HepG2 (cell line): ENCODE measurements at regions not wholly inside any gene's neighbourhood (a gene's known extent, or its start where the extent isn't known, plus 50 kb on each side); places are given as distances from the start of the nearest gene placed in this dataset.

ENCODE experiments used
- ATAC-seq: fragments of 200-7000 bp; cut with Tn5 transposase; 3 replicates; pipeline ENCODE4 v1.9.1; 2020; ENCODE audit warnings: mild to moderate bottlenecking, moderate library complexity
- BruUV-seq: library from RNA; stranded (reverse); fragments of 400-500 nt; replicated peaks from 2 replicates; lab custom pipeline; 2021; lab: Mats Ljungman, UMichigan
- CTCF ChIA-PET: fragments of 300-600 bp; formaldehyde crosslinking; extraction: SDS; loops from one replicate; lab custom pipeline; 2021; ENCODE audit warnings: low total read pairs, inconsistent platforms, low intra/inter-chr PET ratio; lab: Yijun Ruan, JAX
- POLR2A ChIA-PET: fragments of 350-600 bp; sonication (Branson Sonifier 250); formaldehyde crosslinking; loops from one replicate; lab custom pipeline; 2020; ENCODE audit warnings: antibody characterized with exemption, inconsistent platforms; lab: Yijun Ruan, JAX
- DNase-seq: peaks from one replicate; pipeline ENCODE4 v3.0.0-alpha.2; 2015; ENCODE audit warnings: low spot score
- FAIRE-seq: peaks from 3 replicates; lab custom pipeline; 2011; peaks lifted over from hg19 to GRCh38; lab: Jason Lieb, UNC
- H2AFZ ChIP-seq: one replicate; pipeline ENCODE4 v1.6.1; 2011; ENCODE audit warnings: low read length, inconsistent platforms
- H3K27ac ChIP-seq: fragments of 300-600 bp; 3 replicates; pipeline ENCODE4 v1.8.0; 2011; ENCODE audit warnings: mixed run types, mild to moderate bottlenecking, mixed read lengths, low read length, inconsistent platforms; ENCODE audit not compliant: insufficient read depth; ENCODE audit errors: extremely low read length
- H3K27me3 ChIP-seq, 2 experiments: fragments of 200-600 bp in 1 of 2; 2 replicates in 1 of 2; 3 replicates in 1 of 2; pipeline versions ENCODE4 v1.6.0 to v1.8.0; 2011; ENCODE audit warnings: low read length in 2 of 2, mild to moderate bottlenecking in 2 of 2, moderate library complexity in 2 of 2, inconsistent platforms in 1 of 2; ENCODE audit not compliant: insufficient read depth in 2 of 2, control insufficient read depth in 1 of 2
- H3K36me3 ChIP-seq, 2 experiments: fragments of 200-600 bp in 1 of 2; replicated peaks in 1 of 2; 2 replicates in 1 of 2; 3 replicates in 1 of 2; pipeline versions ENCODE4 v1.5.1 to v1.8.0; 2011; ENCODE audit warnings: low read length in 2 of 2, inconsistent platforms in 1 of 2; ENCODE audit not compliant: insufficient read depth in 2 of 2, control insufficient read depth in 1 of 2
- H3K4me1 ChIP-seq: 2 replicates; pipeline ENCODE4 v1.5.1; 2012; ENCODE audit warnings: low read length, inconsistent platforms; ENCODE audit not compliant: insufficient read depth
- H3K4me2 ChIP-seq: 2 replicates; pipeline ENCODE4 v1.6.0; 2011; ENCODE audit warnings: low read depth, low read length, inconsistent platforms
- H3K4me3 ChIP-seq, 3 experiments: fragments of 200-600 bp in 1 of 3; sonication (generic), shearing (Covaris generic) in 1 of 3; replicated peaks in 1 of 3; 2 replicates each; pipeline ENCODE4 v1.5.1; 2011 to 2016; ENCODE audit warnings: low read length in 3 of 3, inconsistent platforms in 2 of 3, low read depth in 2 of 3, mild to moderate bottlenecking in 2 of 3, control low read depth in 1 of 3, mixed read lengths in 1 of 3; ENCODE audit not compliant: insufficient read depth in 1 of 3
- H3K79me2 ChIP-seq: one replicate; pipeline ENCODE4 v1.6.1; 2011; ENCODE audit warnings: low read length, inconsistent platforms; ENCODE audit not compliant: insufficient read depth
- H3K9ac ChIP-seq: 2 replicates; pipeline ENCODE4 v1.6.0; 2011; ENCODE audit warnings: mild to moderate bottlenecking, low read depth, low read length, inconsistent platforms; ENCODE audit not compliant: insufficient read depth
- H3K9me3 ChIP-seq: 2 replicates; pipeline ENCODE4 v1.5.1; 2012; ENCODE audit warnings: mild to moderate bottlenecking, low read length
- H4K20me1 ChIP-seq: 2 replicates; pipeline ENCODE4 v1.6.0; 2011; ENCODE audit warnings: inconsistent platforms, mild to moderate bottlenecking, low read length, moderate library complexity; ENCODE audit not compliant: insufficient read depth
- MAFF ChIP-seq: IDR thresholded peaks from 2 replicates; pipeline ENCODE4 v1.6.1; 2011; ENCODE audit warnings: low read depth, low read length, improper control_type of control experiment
- MAFK ChIP-seq, 2 experiments: IDR thresholded peaks in 1 of 2; conservative IDR thresholded peaks in 1 of 2; 2 replicates each; pipeline ENCODE4 v1.6.1; 2011; ENCODE audit warnings: improper control_type of control experiment in 2 of 2, low read length in 2 of 2
- MEF2D ChIP-seq: sonication (generic); formaldehyde crosslinking; IDR thresholded peaks from 2 replicates; pipeline ENCODE4 v1.5.1; 2020; ENCODE audit warnings: mild to moderate bottlenecking, missing genetic modification reagents
- MYNN ChIP-seq: sonication (generic); formaldehyde crosslinking; IDR thresholded peaks from 2 replicates; pipeline ENCODE4 v1.4.0; 2020; ENCODE audit warnings: mild to moderate bottlenecking, low read depth, missing genetic modification reagents
- NPAS2 ChIP-seq: sonication (generic); formaldehyde crosslinking; IDR thresholded peaks from 2 replicates; pipeline ENCODE4 v1.8.0; 2022; ENCODE audit warnings: mild to moderate bottlenecking, missing genetic modification reagents, borderline replicate concordance
- ZNF431 ChIP-seq: sonication (generic); formaldehyde crosslinking; IDR thresholded peaks from 2 replicates; pipeline ENCODE4 v1.9.0; 2022; ENCODE audit warnings: missing genetic modification reagents, low read depth, mild to moderate bottlenecking, borderline replicate concordance
- ZNF512 ChIP-seq: sonication (generic); formaldehyde crosslinking; IDR thresholded peaks from 2 replicates; pipeline ENCODE4 v1.4.0; 2020; ENCODE audit warnings: mild to moderate bottlenecking, missing genetic modification reagents
- WGBS: methylation state at CpG from one replicate; pipeline ENCODE4 v1.1.6; 2017; ENCODE audit warnings: low lambda C conversion rate; 5-methylcytosine and 5-hydroxymethylcytosine counted together
- in situ Hi-C: cut with HindIII; loops from 2 replicates; pipeline ENCODE4 v1.10.0; 2017; ENCODE audit warnings: low pct_unique_long_range_greater_than_20kb; ENCODE audit not compliant: extremely low pct_ligation_motif_present
- intact Hi-C: fragments of 100-400 bp; cut with micrococcal nuclease; formaldehyde crosslinking; loops from one replicate; pipeline ENCODE4 v1.10.0; 2022; ENCODE audit not compliant: unreplicated experiment
- TF ChIP-seq, protein P1 (sequence below): sonication (generic); formaldehyde crosslinking; IDR thresholded peaks from 2 replicates; pipeline ENCODE4 v1.8.1; 2022; ENCODE audit warnings: low read depth, mild to moderate bottlenecking, missing genetic modification reagents
- TF ChIP-seq, protein P2 (sequence below): sonication (generic); formaldehyde crosslinking; conservative IDR thresholded peaks from 2 replicates; pipeline ENCODE4 v1.8.0; 2022; ENCODE audit warnings: missing genetic modification reagents
- TF ChIP-seq, protein P3 (sequence below): IDR thresholded peaks from 2 replicates; pipeline ENCODE4 v1.6.1; 2016

- DNase-seq (no peak), FAIRE-seq (no peak), ATAC-seq (no peak)
- BruUV-seq, result no TSS peak
- CTCF ChIA-PET, result no interaction called here
- H3K4me3 ChIP-seq, result no peak overlapping the region
- WGBS, result 2% methylated on average over 2 of the region's 2 CpGs
- in situ Hi-C loops, result no loop called here
- no peak overlapping the region for H3K9ac ChIP-seq
- H3K9me3 ChIP-seq, result no peaks in the 10 kb centered on the region
- H3K27me3 ChIP-seq, result no peaks in the 10 kb centered on the region
- H3K4me1 ChIP-seq, result no peaks in the 10 kb centered on the region
- H3K79me2 ChIP-seq, result no peaks in the 10 kb centered on the region
- no peak overlapping the region for H3K27ac ChIP-seq
- TF ChIP-seq, protein P1, sequence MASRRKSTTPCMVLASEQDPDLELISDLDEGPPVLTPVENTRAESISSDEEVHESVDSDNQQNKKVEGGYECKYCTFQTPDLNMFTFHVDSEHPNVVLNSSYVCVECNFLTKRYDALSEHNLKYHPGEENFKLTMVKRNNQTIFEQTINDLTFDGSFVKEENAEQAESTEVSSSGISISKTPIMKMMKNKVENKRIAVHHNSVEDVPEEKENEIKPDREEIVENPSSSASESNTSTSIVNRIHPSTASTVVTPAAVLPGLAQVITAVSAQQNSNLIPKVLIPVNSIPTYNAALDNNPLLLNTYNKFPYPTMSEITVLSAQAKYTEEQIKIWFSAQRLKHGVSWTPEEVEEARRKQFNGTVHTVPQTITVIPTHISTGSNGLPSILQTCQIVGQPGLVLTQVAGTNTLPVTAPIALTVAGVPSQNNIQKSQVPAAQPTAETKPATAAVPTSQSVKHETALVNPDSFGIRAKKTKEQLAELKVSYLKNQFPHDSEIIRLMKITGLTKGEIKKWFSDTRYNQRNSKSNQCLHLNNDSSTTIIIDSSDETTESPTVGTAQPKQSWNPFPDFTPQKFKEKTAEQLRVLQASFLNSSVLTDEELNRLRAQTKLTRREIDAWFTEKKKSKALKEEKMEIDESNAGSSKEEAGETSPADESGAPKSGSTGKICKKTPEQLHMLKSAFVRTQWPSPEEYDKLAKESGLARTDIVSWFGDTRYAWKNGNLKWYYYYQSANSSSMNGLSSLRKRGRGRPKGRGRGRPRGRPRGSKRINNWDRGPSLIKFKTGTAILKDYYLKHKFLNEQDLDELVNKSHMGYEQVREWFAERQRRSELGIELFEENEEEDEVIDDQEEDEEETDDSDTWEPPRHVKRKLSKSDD (CRISPR knock-in tag), result no peak
- TF ChIP-seq MAFF (peak; percentile 58), MAFK (conservative IDR thresholded peaks at IDR 0.05 in 1 of 2, IDR thresholded peaks at IDR 0.05 in 1 of 2; ENCODE audit: low read length in 2 of 2) (peak; percentile 70 to 73), MYNN (CRISPR knock-in tag) (no peak), MEF2D (no peak), NPAS2 (no peak), ZNF431 (CRISPR knock-in tag) (no peak), ZNF512 (CRISPR knock-in tag) (no peak)
- TF ChIP-seq, protein P2, sequence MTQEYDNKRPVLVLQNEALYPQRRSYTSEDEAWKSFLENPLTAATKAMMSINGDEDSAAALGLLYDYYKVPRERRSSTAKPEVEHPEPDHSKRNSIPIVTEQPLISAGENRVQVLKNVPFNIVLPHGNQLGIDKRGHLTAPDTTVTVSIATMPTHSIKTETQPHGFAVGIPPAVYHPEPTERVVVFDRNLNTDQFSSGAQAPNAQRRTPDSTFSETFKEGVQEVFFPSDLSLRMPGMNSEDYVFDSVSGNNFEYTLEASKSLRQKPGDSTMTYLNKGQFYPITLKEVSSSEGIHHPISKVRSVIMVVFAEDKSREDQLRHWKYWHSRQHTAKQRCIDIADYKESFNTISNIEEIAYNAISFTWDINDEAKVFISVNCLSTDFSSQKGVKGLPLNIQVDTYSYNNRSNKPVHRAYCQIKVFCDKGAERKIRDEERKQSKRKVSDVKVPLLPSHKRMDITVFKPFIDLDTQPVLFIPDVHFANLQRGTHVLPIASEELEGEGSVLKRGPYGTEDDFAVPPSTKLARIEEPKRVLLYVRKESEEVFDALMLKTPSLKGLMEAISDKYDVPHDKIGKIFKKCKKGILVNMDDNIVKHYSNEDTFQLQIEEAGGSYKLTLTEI (CRISPR knock-in tag), result no peak
- TF ChIP-seq, protein P3, sequence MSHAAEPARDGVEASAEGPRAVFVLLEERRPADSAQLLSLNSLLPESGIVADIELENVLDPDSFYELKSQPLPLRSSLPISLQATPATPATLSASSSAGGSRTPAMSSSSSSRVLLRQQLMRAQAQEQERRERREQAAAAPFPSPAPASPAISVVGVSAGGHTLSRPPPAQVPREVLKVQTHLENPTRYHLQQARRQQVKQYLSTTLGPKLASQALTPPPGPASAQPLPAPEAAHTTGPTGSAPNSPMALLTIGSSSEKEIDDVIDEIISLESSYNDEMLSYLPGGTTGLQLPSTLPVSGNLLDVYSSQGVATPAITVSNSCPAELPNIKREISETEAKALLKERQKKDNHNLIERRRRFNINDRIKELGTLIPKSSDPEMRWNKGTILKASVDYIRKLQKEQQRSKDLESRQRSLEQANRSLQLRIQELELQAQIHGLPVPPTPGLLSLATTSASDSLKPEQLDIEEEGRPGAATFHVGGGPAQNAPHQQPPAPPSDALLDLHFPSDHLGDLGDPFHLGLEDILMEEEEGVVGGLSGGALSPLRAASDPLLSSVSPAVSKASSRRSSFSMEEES (CRISPR knock-in tag), result no peak
- H3K36me3 ChIP-seq, result no peaks in the 10 kb centered on the region
- H4K20me1 ChIP-seq, result no peaks in the 10 kb centered on the region
- no peak overlapping the region for H2AFZ ChIP-seq
- H3K4me2 ChIP-seq, result no peak overlapping the region
- POLR2A ChIA-PET, result no interaction called here
- intact Hi-C loops, result no loop called here
Observed at GRCh38 chr18:27270508-27270907, 85.4 kb upstream of the CHST9 start.
